NB4 (cell line): ENCODE measurements at regions not wholly inside any gene's neighbourhood (a gene's known extent, or its start where the extent isn't known, plus 50 kb on each side); places are given as distances from the start of the nearest gene placed in this dataset.
"Not testable (repeated sequence)": the region's sequence is repeated elsewhere in the genome, so short reads cannot be mapped to it uniquely, and the experiment has no call there.

ENCODE experiments used
- DNase-seq: peaks from one replicate; pipeline ENCODE4 v3.0.0; 2010; ENCODE audit warnings: low read depth
- H3K4me3 ChIP-seq: one replicate; pipeline ENCODE4 v1.5.1; 2011; ENCODE audit warnings: mild to moderate bottlenecking, low read depth, low read length, moderate library complexity
- MYC ChIP-seq: IDR thresholded peaks from 2 replicates; pipeline ENCODE4 v1.6.1; 2011; ENCODE audit warnings: low read depth, low read length
- POLR2A ChIP-seq: IDR thresholded peaks from 2 replicates; pipeline ENCODE4 v1.6.1; 2011; ENCODE audit warnings: mild to moderate bottlenecking; ENCODE audit not compliant: insufficient read length; ENCODE audit errors: extremely low read depth
- TF ChIP-seq, protein P1 (sequence below): IDR thresholded peaks from one replicate; pipeline ENCODE4 v1.5.1; 2012; ENCODE audit warnings: low read depth, low read length
- TF ChIP-seq, protein P2 (sequence below): IDR thresholded peaks from 2 replicates; pipeline ENCODE4 v1.6.1; 2011; ENCODE audit warnings: low read depth, low read length

DNA sequence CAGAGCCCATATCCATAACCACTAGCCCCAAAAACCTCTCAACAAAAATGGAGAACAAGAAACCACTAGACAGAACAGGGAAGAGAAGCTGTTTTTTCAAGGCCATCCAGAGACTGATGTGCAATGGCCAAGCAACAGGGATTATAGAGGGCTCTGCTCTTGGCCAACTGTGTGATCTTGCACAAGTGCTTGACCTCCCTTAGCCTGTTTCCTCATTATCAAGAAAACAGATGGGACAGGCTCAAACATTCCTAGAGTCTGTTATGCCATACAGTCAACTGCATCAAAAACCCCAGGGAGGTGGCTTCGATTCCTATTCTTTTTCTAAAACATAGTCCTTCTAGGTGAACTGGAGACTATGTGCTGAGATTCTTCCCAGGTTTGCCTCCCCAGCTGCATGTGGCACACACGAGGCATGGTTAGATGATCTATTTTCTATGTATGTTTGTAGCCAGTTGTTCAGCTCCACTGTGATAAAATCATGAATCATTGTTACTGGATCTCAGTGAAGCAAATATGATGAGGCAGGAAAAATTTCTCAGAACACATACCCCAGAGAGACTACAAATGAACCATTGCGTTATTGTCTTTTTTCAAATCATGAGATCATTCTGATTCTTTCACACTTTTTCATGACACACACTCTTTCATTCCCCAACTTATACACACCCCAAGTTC is 132.9 kb upstream of the TGFBR2 start:
- H3K4me3 ChIP-seq: no peak overlapping the region
- no peak for TF ChIP-seq POLR2A
- DNase-seq: peak; percentile 20

DNA sequence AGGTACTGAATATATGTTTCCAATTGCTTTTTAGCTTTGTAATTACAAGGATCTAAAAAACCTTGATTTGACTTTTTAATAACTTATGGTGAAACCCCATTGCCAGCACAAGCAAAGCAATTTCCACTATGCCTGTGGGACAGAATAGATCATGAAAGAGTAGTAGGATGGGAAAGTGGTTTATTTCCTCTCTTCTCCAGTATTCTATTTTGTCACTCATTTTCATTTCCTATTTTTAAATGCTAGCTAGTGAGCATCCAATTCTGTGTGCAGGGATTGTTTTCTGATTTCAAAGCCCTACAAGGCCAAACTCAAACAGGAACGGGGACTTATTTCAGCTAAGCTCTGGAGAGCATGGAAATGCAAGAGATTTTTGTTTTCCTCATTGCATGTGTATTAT is 132.0 kb upstream of the TGFBR2 start:
- H3K4me3 ChIP-seq: no peak overlapping the region
- TF ChIP-seq, protein P1, sequence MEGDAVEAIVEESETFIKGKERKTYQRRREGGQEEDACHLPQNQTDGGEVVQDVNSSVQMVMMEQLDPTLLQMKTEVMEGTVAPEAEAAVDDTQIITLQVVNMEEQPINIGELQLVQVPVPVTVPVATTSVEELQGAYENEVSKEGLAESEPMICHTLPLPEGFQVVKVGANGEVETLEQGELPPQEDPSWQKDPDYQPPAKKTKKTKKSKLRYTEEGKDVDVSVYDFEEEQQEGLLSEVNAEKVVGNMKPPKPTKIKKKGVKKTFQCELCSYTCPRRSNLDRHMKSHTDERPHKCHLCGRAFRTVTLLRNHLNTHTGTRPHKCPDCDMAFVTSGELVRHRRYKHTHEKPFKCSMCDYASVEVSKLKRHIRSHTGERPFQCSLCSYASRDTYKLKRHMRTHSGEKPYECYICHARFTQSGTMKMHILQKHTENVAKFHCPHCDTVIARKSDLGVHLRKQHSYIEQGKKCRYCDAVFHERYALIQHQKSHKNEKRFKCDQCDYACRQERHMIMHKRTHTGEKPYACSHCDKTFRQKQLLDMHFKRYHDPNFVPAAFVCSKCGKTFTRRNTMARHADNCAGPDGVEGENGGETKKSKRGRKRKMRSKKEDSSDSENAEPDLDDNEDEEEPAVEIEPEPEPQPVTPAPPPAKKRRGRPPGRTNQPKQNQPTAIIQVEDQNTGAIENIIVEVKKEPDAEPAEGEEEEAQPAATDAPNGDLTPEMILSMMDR: no peak
- TF ChIP-seq, protein P2, sequence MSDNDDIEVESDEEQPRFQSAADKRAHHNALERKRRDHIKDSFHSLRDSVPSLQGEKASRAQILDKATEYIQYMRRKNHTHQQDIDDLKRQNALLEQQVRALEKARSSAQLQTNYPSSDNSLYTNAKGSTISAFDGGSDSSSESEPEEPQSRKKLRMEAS: no peak
- no peak for TF ChIP-seq MYC
- no peak for TF ChIP-seq POLR2A
- no peak for DNase-seq

DNA sequence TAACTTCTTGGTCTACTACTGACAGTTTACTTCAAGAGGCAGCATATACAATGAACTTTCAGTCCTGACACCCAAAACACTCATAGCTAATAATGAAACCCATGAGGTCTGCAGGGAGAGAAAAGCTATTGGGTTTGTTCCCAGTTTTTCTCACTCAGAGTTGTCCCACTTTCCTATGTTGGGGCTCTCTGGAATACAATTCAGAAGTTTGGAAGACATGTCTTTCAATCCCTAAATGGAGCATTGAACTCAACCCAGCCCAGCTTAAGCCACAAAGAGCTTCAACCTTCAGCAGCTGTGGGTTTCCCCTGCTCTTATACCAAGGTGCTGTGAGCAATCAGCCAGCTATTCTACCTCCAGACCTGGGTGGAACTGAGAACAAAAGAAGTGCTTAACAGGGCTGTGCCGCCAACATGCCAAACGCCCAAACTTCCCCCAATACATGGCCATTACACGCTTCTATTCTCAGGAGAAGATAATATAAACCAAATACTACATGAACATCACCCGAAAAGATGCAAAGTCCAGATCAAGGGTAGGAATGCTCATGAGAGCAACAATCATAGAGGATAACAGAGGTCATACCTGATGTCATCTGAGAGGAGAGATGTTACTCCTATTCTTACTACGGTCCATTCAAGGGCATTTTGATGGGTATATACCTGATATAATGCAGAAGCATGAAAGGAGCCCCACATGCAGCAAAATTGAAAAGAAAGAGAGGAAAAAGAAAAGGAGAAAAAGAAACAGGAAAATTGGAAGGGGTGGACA is 131.2 kb upstream of the TGFBR2 start:
- no peak overlapping the region for H3K4me3 ChIP-seq
- no peak for DNase-seq
- TF ChIP-seq MYC (no peak), POLR2A (no peak)
- TF ChIP-seq, protein P2: no peak
- TF ChIP-seq, protein P1: no peak

DNA sequence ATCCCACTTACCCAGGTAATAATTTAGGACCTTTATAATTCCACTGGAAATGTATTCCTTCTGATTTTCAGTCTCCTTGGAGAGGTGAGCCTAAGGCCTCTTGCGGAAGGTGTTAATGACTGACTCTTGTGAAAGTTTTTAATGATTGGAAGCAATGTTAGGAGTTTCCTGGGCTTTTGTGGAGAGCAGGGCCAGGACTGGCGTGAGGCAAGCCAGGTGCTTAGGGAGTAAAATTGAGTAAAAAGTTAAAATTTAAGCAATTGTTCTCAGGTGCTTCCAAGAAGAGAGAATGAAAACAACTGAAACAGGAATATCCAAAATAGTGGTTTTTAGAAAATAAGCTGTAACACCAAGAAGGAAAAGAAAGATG is 130.6 kb upstream of the TGFBR2 start:
- no peak overlapping the region for H3K4me3 ChIP-seq
- no peak for TF ChIP-seq MYC
- no peak for TF ChIP-seq POLR2A
- TF ChIP-seq, protein P1: no peak
- TF ChIP-seq, protein P2: no peak
- no peak for DNase-seq

DNA sequence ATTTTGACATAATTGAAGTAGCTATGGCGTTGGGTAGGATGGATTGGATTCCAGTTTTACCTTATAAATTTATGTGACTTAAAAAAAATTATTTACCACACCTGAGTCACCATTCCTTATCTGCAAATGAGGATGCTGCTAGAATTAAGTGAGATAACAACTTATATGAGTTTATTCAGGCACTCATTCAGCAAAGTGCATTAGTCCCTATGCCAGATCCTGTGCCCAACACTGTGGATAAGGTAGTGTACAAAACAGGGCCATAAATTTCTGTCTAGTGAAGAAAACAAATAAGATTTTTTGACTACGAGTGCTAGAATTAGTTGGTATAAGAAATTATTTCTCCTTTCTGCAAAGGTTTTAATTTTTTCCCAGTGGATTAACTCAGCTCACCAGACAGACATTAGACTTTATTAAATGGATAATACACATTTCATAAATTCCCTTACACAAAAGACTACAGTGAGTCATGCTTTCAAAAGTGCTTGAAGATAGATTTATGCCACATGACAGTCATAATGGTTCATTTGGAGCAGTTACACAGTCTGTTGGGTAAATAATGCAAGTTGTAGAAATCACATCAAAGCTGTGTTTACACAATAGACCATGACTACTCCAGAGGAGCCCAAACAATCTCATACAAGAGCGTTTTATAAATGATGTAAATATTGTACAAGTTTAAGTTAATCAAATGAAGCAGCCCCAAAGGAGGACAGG is 129.9 kb upstream of the TGFBR2 start:
- TF ChIP-seq, protein P1: no peak
- no peak for TF ChIP-seq POLR2A
- TF ChIP-seq, protein P2: no peak
- no peak for TF ChIP-seq MYC
- DNase-seq: no peak
- H3K4me3 ChIP-seq: no peak overlapping the region

DNA sequence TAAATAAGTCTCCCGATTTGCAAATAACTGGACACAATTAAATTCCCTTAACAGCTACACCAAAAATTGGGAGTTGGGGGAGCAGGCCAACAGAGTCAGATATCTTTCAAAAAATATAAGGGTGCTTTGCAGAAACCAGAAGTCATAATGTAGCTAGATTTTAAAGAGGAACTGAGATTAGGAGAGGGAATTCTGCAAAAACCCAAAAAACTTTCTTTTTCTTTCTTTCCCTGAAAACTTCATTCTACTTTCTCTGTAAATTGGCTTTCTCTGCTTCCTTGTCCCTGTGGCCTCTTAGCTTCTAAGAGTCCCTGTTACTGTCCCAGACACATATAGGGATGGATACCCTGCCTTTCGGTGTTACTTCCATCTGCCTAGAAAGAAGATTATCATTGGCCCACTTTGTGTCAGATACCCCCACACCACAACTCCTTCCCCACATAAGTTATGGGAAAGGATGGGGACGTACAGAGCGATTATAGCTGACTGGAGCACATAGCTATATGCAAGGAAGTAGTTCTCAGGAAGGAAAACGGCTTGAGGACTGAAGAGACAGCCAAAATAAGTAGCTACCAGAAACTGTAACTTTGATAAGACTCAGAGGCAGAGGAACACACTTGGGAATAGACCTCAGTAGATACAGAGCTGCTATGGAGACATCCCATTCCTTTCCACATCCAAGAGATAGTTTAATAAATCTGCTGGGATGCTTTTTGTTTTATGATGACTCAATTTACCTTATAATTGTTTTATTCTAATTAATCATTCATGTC is 129.1 kb upstream of the TGFBR2 start:
- H3K4me3 ChIP-seq: no peak overlapping the region
- TF ChIP-seq, protein P1: no peak
- TF ChIP-seq MYC (no peak), POLR2A (no peak)
- TF ChIP-seq, protein P2: no peak
- DNase-seq: no peak

DNA sequence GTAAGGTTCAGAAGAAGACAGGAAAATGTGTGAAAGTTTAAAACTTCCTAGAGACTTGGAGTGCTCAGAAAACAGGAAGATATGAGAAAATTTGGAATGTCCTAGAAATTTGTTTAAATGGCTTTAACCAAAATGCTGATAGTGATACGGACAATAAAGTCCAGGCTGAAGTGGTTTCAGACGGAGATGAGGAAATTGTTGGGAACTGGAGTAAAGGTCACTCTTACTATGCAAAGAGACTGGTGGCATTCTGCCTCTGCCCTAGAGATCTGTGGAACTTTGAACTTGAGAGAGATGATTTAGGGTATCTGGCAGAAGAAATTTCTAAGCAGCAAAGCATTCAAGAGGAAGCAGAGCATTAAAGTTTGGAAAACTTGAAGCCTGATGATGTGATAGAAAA is 126.7 kb upstream of the TGFBR2 start:
- DNase-seq, H3K4me3 ChIP-seq: not testable (repeated sequence)

DNA sequence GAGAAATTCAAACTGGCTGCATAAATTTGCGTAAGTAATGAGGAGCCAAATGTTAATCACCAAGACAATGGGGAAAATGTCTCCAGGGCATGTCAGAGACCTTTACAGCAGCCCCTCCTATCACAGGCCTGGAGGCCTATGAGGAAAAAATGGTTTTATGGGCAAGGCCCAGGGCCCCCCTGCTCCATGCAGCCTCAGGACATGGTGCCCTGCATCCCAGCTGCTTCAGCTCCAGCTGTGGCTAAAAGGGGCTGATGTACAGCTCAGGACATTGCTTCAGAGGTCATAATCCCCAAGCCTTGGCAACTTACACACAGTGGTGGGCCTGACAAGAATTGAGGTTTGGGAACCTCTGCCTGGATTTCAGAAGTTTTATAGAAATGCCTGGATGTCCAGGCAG is 126.2 kb upstream of the TGFBR2 start:
- DNase-seq, H3K4me3 ChIP-seq: not testable (repeated sequence)
